ENCODE measurements at regions not wholly inside any gene's neighbourhood (a gene's known extent, or its start where the extent isn't known, plus 50 kb on each side); places are given as distances from the start of the nearest gene placed in this dataset.

- no peak overlapping the region for H3K4me3 ChIP-seq (ENCODE audit: low read depth, low read length)
- DNase-seq (ENCODE audit: low read depth): no peak
- TF ChIP-seq, protein P1, sequence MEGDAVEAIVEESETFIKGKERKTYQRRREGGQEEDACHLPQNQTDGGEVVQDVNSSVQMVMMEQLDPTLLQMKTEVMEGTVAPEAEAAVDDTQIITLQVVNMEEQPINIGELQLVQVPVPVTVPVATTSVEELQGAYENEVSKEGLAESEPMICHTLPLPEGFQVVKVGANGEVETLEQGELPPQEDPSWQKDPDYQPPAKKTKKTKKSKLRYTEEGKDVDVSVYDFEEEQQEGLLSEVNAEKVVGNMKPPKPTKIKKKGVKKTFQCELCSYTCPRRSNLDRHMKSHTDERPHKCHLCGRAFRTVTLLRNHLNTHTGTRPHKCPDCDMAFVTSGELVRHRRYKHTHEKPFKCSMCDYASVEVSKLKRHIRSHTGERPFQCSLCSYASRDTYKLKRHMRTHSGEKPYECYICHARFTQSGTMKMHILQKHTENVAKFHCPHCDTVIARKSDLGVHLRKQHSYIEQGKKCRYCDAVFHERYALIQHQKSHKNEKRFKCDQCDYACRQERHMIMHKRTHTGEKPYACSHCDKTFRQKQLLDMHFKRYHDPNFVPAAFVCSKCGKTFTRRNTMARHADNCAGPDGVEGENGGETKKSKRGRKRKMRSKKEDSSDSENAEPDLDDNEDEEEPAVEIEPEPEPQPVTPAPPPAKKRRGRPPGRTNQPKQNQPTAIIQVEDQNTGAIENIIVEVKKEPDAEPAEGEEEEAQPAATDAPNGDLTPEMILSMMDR (IDR thresholded peaks at IDR 0.05; ENCODE audit: low read depth, low read length, missing control alignments): no peak
Observed at GRCh38 chrX:125826080-125826479, 340.0 kb downstream of the DCAF12L2 start.

- TF ChIP-seq, protein P1 (IDR thresholded peaks at IDR 0.05; ENCODE audit: low read depth, low read length, missing control alignments): no peak
- H3K4me3 ChIP-seq (ENCODE audit: low read depth, low read length): no peak overlapping the region
- DNase-seq (ENCODE audit: low read depth): no peak
Observed at GRCh38 chrX:125826774-125827451, 339.2 kb downstream of the DCAF12L2 start.

GRCh38 chrX:125846271-125846670 lies 319.8 kb downstream of the DCAF12L2 start:
- no peak overlapping the region for H3K4me3 ChIP-seq (ENCODE audit: low read depth, low read length)
- TF ChIP-seq, protein P1 (IDR thresholded peaks at IDR 0.05; ENCODE audit: low read depth, low read length, missing control alignments): no peak
- no peak for DNase-seq (ENCODE audit: low read depth)

GRCh38 chrX:125850693-125851092 lies 315.4 kb downstream of the DCAF12L2 start:
- no peak overlapping the region for H3K4me3 ChIP-seq (ENCODE audit: low read depth, low read length)
- DNase-seq (ENCODE audit: low read depth): no peak
- TF ChIP-seq, protein P1 (IDR thresholded peaks at IDR 0.05; ENCODE audit: low read depth, low read length, missing control alignments): no peak

DNA sequence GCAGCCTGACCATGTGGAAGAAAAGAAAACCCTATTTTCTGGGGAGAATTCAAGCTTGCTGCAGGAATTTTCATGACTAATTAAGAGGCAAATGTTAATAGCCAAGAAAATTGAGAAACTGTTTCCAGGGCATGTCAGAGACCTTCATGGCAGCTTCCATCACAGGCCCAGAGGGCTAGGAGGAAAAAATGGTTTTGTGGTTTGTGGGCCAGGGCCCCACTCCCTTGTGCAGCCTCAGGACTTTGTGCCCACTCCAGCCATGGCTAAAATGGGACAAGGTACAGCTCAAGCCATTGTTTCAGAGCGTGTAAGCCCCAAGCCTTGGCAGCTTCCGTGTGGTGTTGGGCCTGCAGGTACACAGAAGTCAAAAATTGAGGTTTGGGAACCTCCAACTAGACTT lies 282.9 kb downstream of the DCAF12L2 start:
- TF ChIP-seq, protein P1 (IDR thresholded peaks at IDR 0.05; ENCODE audit: low read depth, low read length, missing control alignments): no peak
- H3K4me3 ChIP-seq (ENCODE audit: low read depth, low read length): no peak overlapping the region
- no peak for DNase-seq (ENCODE audit: low read depth)

DNA sequence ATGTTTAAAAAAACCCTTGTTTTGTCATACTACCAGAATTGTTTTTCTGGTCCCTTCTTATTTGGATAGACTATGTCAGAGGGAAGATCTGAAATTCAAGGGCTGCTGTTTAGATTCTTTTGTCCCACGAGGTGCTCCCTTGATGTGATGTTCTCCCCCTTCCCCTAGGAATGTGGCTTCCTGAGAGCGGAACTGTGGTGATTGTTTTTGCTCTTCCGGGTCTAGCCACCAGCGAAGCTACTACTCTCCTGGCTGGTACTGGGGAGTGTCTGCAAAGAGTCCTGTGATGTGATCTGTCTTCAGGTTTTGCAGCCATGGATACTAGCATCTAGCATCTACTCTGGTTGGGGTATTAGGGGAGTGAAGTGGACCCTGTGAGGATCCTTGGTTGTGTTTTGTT lies 271.1 kb downstream of the DCAF12L2 start:
- H3K4me3 ChIP-seq (ENCODE audit: low read depth, low read length): no peak overlapping the region
- no peak for DNase-seq (ENCODE audit: low read depth)
- TF ChIP-seq, protein P1 (IDR thresholded peaks at IDR 0.05; ENCODE audit: low read depth, low read length, missing control alignments): no peak

DNA sequence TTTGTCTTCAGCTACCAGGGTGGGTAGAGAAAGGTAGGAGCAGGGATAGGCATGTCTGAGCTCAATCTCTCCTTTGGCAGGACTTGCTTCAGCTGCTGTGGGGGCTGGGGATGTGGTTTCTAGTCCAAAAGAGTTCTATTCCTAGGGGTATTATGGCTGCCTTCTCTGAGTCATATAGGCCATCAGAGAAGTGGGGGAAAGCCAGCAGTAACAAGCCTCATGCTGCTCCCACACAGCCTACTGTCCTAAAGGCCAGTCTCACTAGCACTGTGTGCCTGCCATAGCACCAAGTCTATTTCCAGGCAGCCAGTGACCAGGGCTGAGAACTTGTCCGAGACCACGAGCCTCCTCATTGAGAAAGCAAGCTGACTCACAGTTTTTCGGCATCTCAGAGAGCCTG lies 270.6 kb downstream of the DCAF12L2 start:
- TF ChIP-seq, protein P1 (IDR thresholded peaks at IDR 0.05; ENCODE audit: low read depth, low read length, missing control alignments): no peak
- DNase-seq (ENCODE audit: low read depth): no peak
- H3K4me3 ChIP-seq (ENCODE audit: low read depth, low read length): no peak overlapping the region
